ENCODE measurements at regions not wholly inside any gene's neighbourhood (a gene's known extent, or its start where the extent isn't known, plus 50 kb on each side); places are given as distances from the start of the nearest gene placed in this dataset. TPM values are rescaled to one million over a fixed set of nuclear protein-coding genes. Genes with fewer than 3 reads are reported as not detected.

GRCh38 chr11:70951139-70951804 lies 301.1 kb downstream of the SHANK2 start:
- no peak for DNase-seq (ENCODE audit: low spot score)
- no peak for ATAC-seq (ENCODE audit: low FRiP score)
- TF ChIP-seq, protein P1, sequence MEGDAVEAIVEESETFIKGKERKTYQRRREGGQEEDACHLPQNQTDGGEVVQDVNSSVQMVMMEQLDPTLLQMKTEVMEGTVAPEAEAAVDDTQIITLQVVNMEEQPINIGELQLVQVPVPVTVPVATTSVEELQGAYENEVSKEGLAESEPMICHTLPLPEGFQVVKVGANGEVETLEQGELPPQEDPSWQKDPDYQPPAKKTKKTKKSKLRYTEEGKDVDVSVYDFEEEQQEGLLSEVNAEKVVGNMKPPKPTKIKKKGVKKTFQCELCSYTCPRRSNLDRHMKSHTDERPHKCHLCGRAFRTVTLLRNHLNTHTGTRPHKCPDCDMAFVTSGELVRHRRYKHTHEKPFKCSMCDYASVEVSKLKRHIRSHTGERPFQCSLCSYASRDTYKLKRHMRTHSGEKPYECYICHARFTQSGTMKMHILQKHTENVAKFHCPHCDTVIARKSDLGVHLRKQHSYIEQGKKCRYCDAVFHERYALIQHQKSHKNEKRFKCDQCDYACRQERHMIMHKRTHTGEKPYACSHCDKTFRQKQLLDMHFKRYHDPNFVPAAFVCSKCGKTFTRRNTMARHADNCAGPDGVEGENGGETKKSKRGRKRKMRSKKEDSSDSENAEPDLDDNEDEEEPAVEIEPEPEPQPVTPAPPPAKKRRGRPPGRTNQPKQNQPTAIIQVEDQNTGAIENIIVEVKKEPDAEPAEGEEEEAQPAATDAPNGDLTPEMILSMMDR (IDR thresholded peaks at IDR 0.05) = no peak

DNA sequence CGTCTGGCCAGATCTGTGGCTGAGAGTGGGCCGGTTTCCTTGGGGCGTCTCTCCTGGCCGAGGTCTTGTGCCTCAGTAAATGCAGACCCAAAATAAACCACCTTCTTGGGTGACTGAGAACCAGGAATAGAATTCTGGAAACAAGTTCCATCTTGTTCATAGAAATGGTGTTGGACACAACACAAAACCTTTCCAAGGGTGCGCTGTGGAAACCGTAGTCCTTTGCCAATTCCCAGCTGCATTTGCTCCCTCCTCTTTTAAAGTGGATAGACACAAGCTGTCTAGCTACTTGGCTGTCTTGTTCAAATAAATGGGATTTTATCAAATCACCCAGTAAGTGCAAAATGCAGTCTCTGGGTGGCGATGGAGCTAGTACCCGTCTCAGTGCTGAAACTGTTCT lies 300.2 kb downstream of the SHANK2 start:
- no peak for DNase-seq (ENCODE audit: low spot score)
- no peak for ATAC-seq (ENCODE audit: low FRiP score)
- TF ChIP-seq, protein P1 (IDR thresholded peaks at IDR 0.05) = no peak

DNA sequence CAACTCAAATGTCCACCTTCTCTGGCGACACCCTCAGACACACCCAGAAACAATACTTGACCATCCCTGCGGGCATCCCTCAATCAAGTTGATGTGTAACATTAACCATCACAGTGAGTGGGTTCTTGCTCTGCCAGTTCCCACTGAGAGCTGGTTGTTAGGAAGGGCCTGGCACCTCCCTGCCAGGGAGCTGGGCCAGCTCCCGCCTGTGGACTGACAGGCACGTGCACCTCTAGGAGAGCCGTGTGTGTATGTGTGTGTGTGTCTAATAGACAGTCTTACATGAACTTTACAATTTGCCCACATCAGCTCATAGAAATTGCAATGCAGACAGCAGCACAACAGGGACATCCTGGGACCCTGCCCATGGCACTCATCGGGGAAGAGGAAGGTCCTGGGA lies 298.7 kb downstream of the SHANK2 start:
- ATAC-seq (ENCODE audit: low FRiP score) = no peak
- TF ChIP-seq, protein P1 (IDR thresholded peaks at IDR 0.05) = no peak
- no peak for DNase-seq (ENCODE audit: low spot score)

DNA sequence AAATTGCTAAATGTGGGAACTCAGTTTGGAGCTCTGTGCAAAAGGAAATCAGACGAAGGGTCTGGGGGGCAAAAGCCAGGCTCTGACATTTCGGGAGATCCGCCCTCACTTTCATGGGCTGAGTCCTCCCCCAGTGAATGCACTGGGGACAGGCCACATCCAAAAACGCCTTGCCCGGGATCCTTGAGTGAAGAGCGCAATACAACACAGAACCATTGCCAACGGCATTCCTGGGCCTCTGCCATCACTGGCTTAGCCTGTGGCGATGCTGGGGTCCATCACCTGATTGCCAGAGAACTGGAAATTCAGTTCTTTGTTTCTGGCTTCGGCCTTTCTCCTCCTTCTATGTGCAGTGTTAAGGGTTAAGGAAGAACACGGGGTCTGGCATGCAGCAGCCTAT lies 297.9 kb downstream of the SHANK2 start:
- TF ChIP-seq, protein P1 (IDR thresholded peaks at IDR 0.05) = no peak
- no peak for ATAC-seq (ENCODE audit: low FRiP score)
- DNase-seq (ENCODE audit: low spot score) = no peak

Small RNA genes lying in the stretch of these regions (small RNA-seq; reads per million reads assigned to genes)
- gene MIR3664 (not detected), gene RF00019 (not detected)

All from omental fat pad (tissue), 3 donors.